Peyer's patch (tissue), 4 donors: ENCODE measurements at regions not wholly inside any gene's neighbourhood (a gene's known extent, or its start where the extent isn't known, plus 50 kb on each side); places are given as distances from the start of the nearest gene placed in this dataset.

Experiments
- POLR2A ChIP-seq, 2 donors: fragments of 450-650 bp; IDR thresholded peaks; one replicate each; pipeline ENCODE4 v1.5.1; 2017; ENCODE audit warnings: antibody characterized with exemption in 2 of 2, mild to moderate bottlenecking in 2 of 2, moderate library complexity in 2 of 2
- TF ChIP-seq, protein P1 (sequence below), 6 experiments: fragments of 450-650 bp in 4 of 6; fragments of 200-600 bp in 2 of 6; sonication (generic) in 1 of 6; IDR thresholded peaks; one replicate each; pipeline ENCODE4 v1.5.1; 2017 to 2019; ENCODE audit warnings: antibody characterized with exemption in 6 of 6, mild to moderate bottlenecking in 3 of 6, moderate library complexity in 1 of 6

- TF ChIP-seq, protein P1, sequence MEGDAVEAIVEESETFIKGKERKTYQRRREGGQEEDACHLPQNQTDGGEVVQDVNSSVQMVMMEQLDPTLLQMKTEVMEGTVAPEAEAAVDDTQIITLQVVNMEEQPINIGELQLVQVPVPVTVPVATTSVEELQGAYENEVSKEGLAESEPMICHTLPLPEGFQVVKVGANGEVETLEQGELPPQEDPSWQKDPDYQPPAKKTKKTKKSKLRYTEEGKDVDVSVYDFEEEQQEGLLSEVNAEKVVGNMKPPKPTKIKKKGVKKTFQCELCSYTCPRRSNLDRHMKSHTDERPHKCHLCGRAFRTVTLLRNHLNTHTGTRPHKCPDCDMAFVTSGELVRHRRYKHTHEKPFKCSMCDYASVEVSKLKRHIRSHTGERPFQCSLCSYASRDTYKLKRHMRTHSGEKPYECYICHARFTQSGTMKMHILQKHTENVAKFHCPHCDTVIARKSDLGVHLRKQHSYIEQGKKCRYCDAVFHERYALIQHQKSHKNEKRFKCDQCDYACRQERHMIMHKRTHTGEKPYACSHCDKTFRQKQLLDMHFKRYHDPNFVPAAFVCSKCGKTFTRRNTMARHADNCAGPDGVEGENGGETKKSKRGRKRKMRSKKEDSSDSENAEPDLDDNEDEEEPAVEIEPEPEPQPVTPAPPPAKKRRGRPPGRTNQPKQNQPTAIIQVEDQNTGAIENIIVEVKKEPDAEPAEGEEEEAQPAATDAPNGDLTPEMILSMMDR (IDR thresholded peaks at IDR 0.05) = no peak
- no peak for TF ChIP-seq POLR2A (IDR thresholded peaks at IDR 0.05)
These were observed 70.6 kb upstream of the XYLT1 start for GRCh38 chr16:17541324-17541723.
